Fibroblast of lung (primary cell): ENCODE measurements at regions not wholly inside any gene's neighbourhood (a gene's known extent, or its start where the extent isn't known, plus 50 kb on each side); places are given as distances from the start of the nearest gene placed in this dataset.

Source experiments
- CTCF ChIP-seq, 2 donors: IDR thresholded peaks in 1 of 2; conservative IDR thresholded peaks in 1 of 2; 1 replicate in 1 of 2; 2 replicates in 1 of 2; pipeline ENCODE4 v1.5.1; 2011 to 2012; ENCODE audit warnings: low read length in 2 of 2, control low read depth in 1 of 2, inconsistent platforms in 1 of 2, low read depth in 1 of 2, mild to moderate bottlenecking in 1 of 2
- EZH2 ChIP-seq: IDR thresholded peaks from 2 replicates; pipeline ENCODE4 v1.5.1; 2012; ENCODE audit warnings: low read length, control low read depth, mild to moderate bottlenecking; ENCODE audit errors: missing control alignments

DNA sequence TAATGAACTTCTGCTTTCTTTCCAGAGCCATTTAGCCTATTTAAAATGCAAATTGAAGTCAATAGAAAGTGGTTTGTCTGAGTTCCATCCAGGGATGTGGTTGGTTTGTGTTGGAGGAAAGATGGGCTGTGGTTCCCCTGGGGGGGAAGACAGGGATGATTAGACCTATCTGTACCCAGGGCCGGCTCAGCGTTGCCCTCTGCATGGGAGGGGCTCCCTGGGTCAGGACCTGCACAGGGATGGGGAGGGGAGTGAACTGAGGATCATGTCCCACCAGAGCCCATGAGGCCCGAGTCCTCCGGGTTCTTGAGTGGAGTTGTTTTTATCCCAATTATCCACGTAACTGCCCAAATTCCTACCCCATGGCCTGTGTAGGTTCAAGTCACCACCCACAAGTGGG is 76.9 kb upstream of the SFSWAP start:
- TF ChIP-seq CTCF (conservative IDR thresholded peaks at IDR 0.05 in 1 of 2, IDR thresholded peaks at IDR 0.05 in 1 of 2; ENCODE audit: low read depth in 1 of 2, low read length in 2 of 2) = no peak
- TF ChIP-seq EZH2 = no peak
